ENCODE measurements at regions not wholly inside any gene's neighbourhood (a gene's known extent, or its start where the extent isn't known, plus 50 kb on each side); places are given as distances from the start of the nearest gene placed in this dataset.

GRCh38 chrX:122389005-122389404, 795.1 kb upstream of the GRIA3 start:
- Histone ChIP-seq H3K4me1 (ENCODE audit: insufficient read depth, low read length) (no peaks in the 10 kb centered on the region), H3K27ac (ENCODE audit: low read depth, low read length) (no peak overlapping the region), H3K4me3 (ENCODE audit: insufficient read depth, low read length) (no peak overlapping the region), H3K36me3 (ENCODE audit: insufficient read depth, low read length) (no peaks in the 10 kb centered on the region), H3K79me2 (ENCODE audit: insufficient read depth, low read length) (no peaks in the 10 kb centered on the region), H2AFZ (ENCODE audit: low read length) (no peak overlapping the region), H3K4me2 (ENCODE audit: insufficient read depth, low read length) (no peak overlapping the region), H3K27me3 (ENCODE audit: insufficient read depth, low read length) (no peaks in the 10 kb centered on the region), H4K20me1 (ENCODE audit: insufficient read depth, low read length) (no peaks in the 10 kb centered on the region), H3K9me3 (ENCODE audit: low read depth, low read length) (no peaks in the 10 kb centered on the region)
- no peak for TF ChIP-seq CTCF (IDR thresholded peaks at IDR 0.05; ENCODE audit: extremely low read depth, low read depth, low read length)
- DNase-seq (ENCODE audit: insufficient read length, low spot score, missing footprints), result no peak

GRCh38 chrX:122418758-122419157, 765.3 kb upstream of the GRIA3 start:
- no peaks in the 10 kb centered on the region for H3K4me1 ChIP-seq (ENCODE audit: insufficient read depth, low read length)
- no peak overlapping the region for H3K27ac ChIP-seq (ENCODE audit: low read depth, low read length)
- H2AFZ ChIP-seq (ENCODE audit: low read length), result no peak overlapping the region
- DNase-seq (ENCODE audit: insufficient read length, low spot score, missing footprints), result no peak
- no peak overlapping the region for H3K4me3 ChIP-seq (ENCODE audit: insufficient read depth, low read length)
- H3K4me2 ChIP-seq (ENCODE audit: insufficient read depth, low read length), result no peak overlapping the region
- no peak for TF ChIP-seq CTCF (IDR thresholded peaks at IDR 0.05; ENCODE audit: extremely low read depth, low read depth, low read length)
- no peaks in the 10 kb centered on the region for H3K9me3 ChIP-seq (ENCODE audit: low read depth, low read length)
- no peaks in the 10 kb centered on the region for H3K79me2 ChIP-seq (ENCODE audit: insufficient read depth, low read length)
- H4K20me1 ChIP-seq (ENCODE audit: insufficient read depth, low read length), result no peaks in the 10 kb centered on the region
- H3K36me3 ChIP-seq (ENCODE audit: insufficient read depth, low read length), result no peaks in the 10 kb centered on the region
- no peaks in the 10 kb centered on the region for H3K27me3 ChIP-seq (ENCODE audit: insufficient read depth, low read length)

- Histone ChIP-seq H3K27ac (ENCODE audit: low read depth, low read length) (no peak overlapping the region), H3K4me3 (ENCODE audit: insufficient read depth, low read length) (no peak overlapping the region), H2AFZ (ENCODE audit: low read length) (no peak overlapping the region), H4K20me1 (ENCODE audit: insufficient read depth, low read length) (no peaks in the 10 kb centered on the region), H3K4me1 (ENCODE audit: insufficient read depth, low read length) (no peaks in the 10 kb centered on the region), H3K9me3 (ENCODE audit: low read depth, low read length) (no peaks in the 10 kb centered on the region), H3K79me2 (ENCODE audit: insufficient read depth, low read length) (no peaks in the 10 kb centered on the region), H3K4me2 (ENCODE audit: insufficient read depth, low read length) (no peak overlapping the region), H3K36me3 (ENCODE audit: insufficient read depth, low read length) (no peaks in the 10 kb centered on the region), H3K27me3 (ENCODE audit: insufficient read depth, low read length) (no peaks in the 10 kb centered on the region)
- no peak for DNase-seq (ENCODE audit: insufficient read length, low spot score, missing footprints)
- no peak for TF ChIP-seq CTCF (IDR thresholded peaks at IDR 0.05; ENCODE audit: extremely low read depth, low read depth, low read length)
Observed at GRCh38 chrX:122421434-122422121, 762.5 kb upstream of the GRIA3 start.

GRCh38 chrX:122422547-122422946, 761.5 kb upstream of the GRIA3 start:
- no peaks in the 10 kb centered on the region for H4K20me1 ChIP-seq (ENCODE audit: insufficient read depth, low read length)
- no peaks in the 10 kb centered on the region for H3K79me2 ChIP-seq (ENCODE audit: insufficient read depth, low read length)

More at GRCh38 chrX:122422547-122422946, 761.5 kb upstream of the GRIA3 start:
- Histone ChIP-seq H3K4me2 (ENCODE audit: insufficient read depth, low read length) (no peak overlapping the region), H2AFZ (ENCODE audit: low read length) (no peak overlapping the region), H3K9me3 (ENCODE audit: low read depth, low read length) (no peaks in the 10 kb centered on the region), H3K27me3 (ENCODE audit: insufficient read depth, low read length) (no peaks in the 10 kb centered on the region), H3K4me1 (ENCODE audit: insufficient read depth, low read length) (no peaks in the 10 kb centered on the region), H3K4me3 (ENCODE audit: insufficient read depth, low read length) (no peak overlapping the region), H3K36me3 (ENCODE audit: insufficient read depth, low read length) (no peaks in the 10 kb centered on the region), H3K27ac (ENCODE audit: low read depth, low read length) (no peak overlapping the region)
- DNase-seq (ENCODE audit: insufficient read length, low spot score, missing footprints), result no peak
- no peak for TF ChIP-seq CTCF (IDR thresholded peaks at IDR 0.05; ENCODE audit: extremely low read depth, low read depth, low read length)

Measured in osteoblast (primary cell).